ENCODE measurements at regions not wholly inside any gene's neighbourhood (a gene's known extent, or its start where the extent isn't known, plus 50 kb on each side); places are given as distances from the start of the nearest gene placed in this dataset.
A peak's percentile ranks its signal among the peaks of the same experiment; 100 is the strongest.
"Not testable (repeated sequence)": the region's sequence is repeated elsewhere in the genome, so short reads cannot be mapped to it uniquely, and the experiment has no call there.

GRCh38 chr14:24744641-24745040, 110.7 kb upstream of the GZMB start:
- DNase-seq = no peak

DNA sequence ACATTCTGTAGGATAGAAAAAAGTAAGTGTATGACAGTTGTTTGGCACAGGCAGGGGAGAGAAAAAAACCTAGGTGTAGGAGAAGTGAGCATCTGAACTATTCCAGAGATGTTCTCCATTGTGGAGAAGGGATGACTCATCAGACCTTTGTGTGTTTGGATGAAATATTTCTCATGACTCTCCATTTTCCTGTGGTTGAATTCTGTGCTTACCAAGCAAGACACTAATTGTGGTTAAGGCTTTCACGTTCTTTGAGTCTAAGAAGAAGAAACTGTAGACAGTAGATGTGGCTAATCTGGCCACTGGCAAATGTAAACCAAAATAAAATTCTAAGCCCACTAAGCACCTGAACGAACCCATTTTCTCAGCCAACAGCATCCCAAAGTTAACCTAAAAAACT, 107.9 kb upstream of the GZMB start:
- no peak for DNase-seq

DNA sequence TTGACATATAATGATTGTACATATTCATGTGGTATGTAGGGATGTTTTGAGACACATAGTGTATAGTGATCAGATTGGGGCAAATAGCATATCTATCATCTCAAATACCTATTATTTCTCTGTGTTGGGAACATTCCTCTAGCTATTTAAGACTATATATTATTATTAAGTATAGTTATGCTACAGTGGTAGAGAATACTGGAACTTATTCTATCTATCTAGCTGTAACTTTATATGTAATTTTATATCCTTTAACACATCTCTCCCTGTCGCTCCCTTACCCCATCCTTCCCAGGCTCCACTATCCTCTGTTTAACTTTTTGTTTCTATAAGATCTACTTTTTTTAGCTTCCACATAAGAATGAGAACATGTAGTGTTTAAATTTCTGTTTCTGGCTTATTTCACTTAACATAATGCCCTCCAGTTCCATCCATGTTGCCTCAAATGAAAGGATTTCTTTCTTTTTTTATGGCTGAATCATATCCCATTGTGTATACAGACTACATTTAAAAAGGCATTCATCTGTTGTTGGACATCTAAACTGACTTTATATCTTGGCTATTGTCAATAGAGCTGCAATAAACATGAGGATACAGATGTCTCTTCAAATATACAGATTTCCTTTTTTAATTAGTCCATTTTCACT, 102.1 kb upstream of the GZMB start:
- no peak for DNase-seq

GRCh38 chr14:24734917-24735500, 101.0 kb upstream of the GZMB start:
- no peak for DNase-seq

GRCh38 chr14:24726480-24726879, 92.5 kb upstream of the GZMB start:
- DNase-seq = no peak

- no peak for DNase-seq
These were observed 91.3 kb upstream of the GZMB start for GRCh38 chr14:24725311-24725710.

DNA sequence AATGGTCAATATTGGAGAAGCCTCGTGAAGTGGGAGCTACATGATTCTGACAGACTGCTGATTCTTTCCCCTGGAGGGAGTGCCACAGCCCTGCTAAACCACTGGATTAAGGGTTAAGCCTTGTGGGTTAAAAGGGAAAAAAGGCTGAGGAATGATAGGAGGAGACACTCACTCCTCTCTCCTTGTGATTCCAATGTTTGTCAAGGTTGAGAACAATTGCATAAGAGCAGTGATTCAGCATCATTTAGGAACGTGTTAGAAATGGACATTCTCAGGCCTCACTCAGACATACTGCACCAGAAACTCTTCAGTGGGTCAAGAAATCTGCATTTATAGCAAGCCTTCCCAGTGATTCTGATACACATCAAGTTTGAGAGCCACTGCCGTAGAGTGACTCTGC, 87.8 kb upstream of the GZMB start:
- DNase-seq = no peak

GRCh38 chr14:24715239-24715638, 81.2 kb upstream of the GZMB start:
- DNase-seq = no peak

DNA sequence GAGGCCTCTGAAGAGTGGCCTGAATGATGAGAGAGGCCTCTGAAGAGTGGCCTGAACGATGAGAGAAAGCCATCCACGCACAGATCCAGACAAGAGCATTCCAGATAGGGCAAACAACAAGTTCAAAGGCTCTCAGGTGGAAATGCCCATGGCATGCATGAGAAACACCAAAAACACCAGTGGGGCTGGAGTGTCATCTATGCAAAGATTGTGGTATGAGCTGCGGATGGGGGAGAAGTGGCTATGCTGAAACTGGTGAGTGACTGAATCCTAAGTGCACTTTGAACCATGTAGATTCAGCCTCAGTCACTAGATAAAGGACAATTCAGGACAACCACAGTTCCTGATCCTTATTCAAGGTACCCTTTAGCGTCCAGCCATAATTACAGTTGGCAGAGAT, 79.4 kb upstream of the GZMB start:
- no peak for DNase-seq

- DNase-seq = no peak
These were observed 78.9 kb upstream of the GZMB start for GRCh38 chr14:24712909-24713308.

GRCh38 chr14:24712374-24712773, 78.4 kb upstream of the GZMB start:
- no peak for DNase-seq

DNA sequence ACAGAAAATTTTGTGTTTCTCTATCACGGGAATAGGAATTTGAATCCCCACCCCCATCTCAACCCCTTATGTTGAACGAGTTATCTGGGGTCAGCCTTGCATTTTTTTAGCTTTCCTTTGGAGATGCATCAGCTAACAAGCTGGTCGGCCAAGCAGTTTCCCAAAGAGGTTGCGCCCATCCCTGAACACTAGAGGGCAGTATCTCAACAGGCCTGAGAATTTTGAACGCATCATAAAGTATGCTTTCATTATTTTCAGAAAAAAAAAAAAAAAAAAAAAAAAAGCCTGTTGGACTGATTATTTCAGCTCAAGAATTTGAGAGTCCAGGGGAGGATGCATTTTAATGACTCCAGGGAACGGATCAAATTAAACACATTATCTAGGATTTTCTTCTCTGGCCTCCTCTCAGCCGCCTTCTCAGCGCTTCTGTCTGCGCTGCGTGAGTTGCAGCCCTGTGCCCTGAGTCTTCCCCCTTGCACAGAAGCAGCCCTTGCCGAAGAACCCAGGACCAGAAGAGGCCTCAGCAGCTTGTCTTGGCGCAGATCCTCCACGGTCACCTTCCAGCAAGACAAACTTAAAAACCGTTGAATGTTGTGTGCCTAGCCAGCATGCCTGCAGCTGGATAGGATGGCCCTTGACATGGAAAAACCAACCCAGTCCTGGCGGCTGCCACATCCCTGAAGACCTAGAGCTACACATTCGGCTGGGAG, 76.6 kb upstream of the GZMB start:
- DNase-seq = peak; percentile 45

DNA sequence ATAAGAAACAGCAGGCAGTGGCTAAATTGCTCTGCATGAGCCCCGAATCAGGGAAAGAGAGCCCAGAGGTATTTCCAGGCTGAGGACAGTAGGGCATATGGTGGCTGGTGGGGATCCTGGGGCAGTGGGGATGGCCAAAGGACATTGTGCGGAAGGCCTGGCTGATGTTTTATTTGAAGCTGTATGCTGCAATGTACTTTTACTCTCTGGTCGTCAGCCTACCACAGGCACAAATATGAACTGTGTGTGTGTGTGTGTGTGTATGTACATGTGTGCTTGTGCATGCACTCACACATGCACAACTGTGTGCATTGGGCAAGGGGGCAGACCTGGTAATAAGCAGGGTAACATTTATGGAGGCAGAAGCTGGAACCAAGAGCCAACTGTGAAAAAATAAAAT, 74.7 kb upstream of the GZMB start:
- no peak for DNase-seq

- DNase-seq = no peak
These were observed 72.4 kb upstream of the GZMB start for GRCh38 chr14:24706351-24706750.

DNA sequence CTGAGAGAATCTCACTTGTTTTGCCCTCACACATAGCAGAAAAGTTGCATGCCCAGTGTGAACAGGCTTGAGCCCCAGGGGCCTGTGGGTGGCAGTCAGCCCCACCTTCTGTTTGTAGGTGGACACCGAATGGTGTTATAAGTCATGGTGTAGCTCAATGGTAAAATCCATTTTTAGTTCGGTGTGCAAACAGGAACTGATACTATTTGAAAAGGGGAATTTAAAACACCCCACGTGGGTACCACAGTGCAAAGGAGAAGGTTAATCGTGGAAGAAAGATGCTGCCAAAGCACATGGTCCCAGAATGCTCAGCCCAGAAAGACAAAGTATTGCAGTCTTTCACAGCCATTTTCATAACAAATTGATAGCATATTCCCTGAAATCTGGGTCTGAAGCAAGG, 71.8 kb upstream of the GZMB start:
- no peak for DNase-seq

DNA sequence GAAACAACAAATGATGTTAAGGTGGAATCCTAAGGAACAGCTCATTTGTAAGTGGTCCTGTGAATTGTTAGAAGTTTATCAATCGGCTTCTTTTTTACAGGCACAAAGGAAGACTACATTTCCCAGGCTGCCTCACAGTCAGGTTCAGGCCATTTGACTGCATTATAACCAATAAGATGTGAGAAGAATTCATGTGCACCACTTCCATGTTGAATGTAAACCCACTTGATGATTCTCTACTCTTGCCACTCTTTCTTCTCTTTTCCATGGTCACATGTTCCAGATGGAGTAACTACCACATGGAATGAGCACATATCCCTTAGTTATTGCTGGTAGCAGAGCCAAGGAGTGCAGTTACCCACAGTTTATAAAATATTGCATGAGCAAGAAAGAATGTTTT, 67.1 kb upstream of the GZMB start:
- DNase-seq = no peak

DNA sequence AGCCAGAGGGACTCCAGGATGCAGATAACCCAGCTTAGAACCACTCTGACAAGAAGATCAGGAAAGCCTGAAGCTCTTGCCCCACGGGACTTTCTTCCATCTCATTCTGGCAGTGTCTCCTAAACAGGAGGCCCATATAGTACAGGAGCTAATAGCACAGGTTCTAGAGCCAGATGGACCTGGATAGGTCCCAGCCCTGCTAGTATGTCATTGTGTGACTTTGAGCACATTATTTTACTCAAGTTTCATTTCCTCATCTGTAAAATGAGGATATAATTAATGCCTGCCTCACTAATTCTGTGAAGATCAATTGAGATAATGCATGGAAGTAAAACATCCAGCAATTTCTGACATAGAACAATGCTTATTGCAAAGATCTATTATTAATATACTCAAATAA, 66.5 kb upstream of the GZMB start:
- DNase-seq = no peak

- DNase-seq = no peak
These were observed 65.1 kb upstream of the GZMB start for GRCh38 chr14:24699052-24699451.

GRCh38 chr14:24696280-24696920, 62.4 kb upstream of the GZMB start:
- DNase-seq = not testable (repeated sequence)

DNA sequence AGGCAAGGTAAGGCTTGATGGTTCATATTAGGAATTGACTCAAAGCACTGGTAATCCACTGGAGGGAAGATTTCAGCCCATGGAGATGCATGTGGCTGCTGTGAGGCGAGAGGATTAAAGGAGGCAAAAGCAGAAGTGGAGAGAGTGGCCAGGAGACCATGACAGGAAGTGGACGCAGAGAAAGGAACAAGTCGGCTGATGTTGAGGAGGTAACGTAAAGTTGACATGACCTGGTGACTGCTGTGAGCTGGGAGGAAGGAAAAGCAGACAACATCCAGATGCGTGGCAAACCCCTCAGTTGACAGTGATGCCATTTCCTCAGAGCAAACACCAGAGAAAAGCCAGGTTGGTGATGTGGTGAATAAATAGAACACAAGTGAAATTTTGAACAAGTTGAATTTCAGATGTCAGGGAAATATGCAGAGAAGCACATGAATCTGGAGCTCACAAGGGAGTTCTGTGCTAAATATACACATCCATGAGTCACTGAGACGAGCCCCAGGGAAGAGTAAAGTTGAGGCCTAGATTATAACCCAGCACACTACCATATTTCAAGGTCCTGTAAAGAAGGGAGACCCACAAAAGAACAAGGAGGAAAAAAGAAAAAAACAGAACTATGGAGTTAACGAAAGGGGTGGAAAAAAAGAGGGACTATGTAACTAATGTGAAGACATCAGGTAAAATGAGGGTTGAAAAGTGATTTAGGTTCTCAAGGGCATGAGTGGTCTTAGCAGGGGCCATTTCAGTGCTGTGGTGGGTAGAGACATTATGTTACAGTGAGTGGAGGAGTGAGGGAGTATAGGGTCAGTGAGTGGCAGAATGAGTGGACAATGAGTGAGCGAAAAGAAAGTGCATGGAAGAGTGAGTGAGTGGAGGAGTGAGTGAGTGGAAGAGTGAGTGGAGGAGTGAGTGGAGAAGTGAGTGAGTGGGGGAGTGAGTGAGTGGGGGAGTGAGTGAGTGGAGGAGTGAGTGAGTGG, 61.6 kb upstream of the GZMB start:
- no peak for DNase-seq

- DNase-seq = no peak
These were observed 60.7 kb upstream of the GZMB start for GRCh38 chr14:24694680-24695079.

DNA sequence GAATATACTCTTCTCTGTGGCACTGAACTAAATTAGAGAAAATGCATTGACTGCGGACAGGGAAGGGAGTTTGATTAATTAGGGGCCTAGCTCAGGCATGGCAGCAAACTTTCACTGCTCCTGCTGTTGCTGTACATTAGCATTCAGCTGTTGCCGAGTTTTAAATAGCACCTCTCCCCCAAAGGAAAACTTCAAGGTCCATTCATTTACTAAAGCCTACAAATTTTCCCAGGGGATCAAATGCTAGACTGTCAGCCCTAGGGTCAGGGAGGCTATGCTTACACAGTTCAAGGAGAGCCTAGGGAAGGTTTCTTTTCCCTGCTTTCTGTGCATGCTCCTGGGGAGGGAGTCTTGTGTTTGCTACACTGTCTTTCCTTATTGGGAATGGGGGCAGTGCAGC, 60.0 kb upstream of the GZMB start:
- no peak for DNase-seq

DNA sequence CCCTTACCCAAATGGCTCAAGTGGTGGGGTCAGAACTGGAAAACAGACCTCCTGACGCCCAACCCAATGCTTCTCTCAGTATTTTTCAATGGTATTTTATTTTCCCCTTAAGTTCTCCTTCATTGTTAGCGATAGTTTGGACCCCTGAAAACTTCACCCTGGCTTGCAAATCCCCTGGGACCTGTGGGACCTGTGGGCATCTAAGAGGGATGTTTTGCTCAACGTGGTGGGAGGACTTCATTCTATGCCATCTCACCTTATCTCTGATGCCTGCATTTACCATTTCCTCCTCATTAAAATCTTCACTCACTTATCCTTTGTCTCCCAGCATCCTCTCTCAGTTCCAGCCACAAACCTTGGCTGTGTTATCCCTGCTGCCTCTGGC, 59.4 kb upstream of the GZMB start:
- no peak for DNase-seq
